Parathyroid adenoma (tissue), 2 donors: ENCODE measurements at regions not wholly inside any gene's neighbourhood (a gene's known extent, or its start where the extent isn't known, plus 50 kb on each side); places are given as distances from the start of the nearest gene placed in this dataset.

Experiments used
- H2AFZ ChIP-seq: fragments of 300-600 bp; sonication (generic); one replicate; pipeline ENCODE4 v1.7.0; 2017; ENCODE audit warnings: antibody characterized with exemption, mild to moderate bottlenecking
- H3K27ac ChIP-seq: fragments of 300-600 bp; sonication (generic); one replicate; pipeline ENCODE4 v1.7.0; 2017
- H3K27me3 ChIP-seq: fragments of 300-600 bp; sonication (generic); one replicate; pipeline ENCODE4 v1.7.0; 2017; ENCODE audit warnings: low read length; ENCODE audit not compliant: control insufficient read depth, insufficient read depth
- H3K36me3 ChIP-seq: fragments of 300-600 bp; sonication (generic); one replicate; pipeline ENCODE4 v1.7.0; 2017; ENCODE audit warnings: low read length; ENCODE audit not compliant: control insufficient read depth, insufficient read depth
- H3K4me1 ChIP-seq: fragments of 300-600 bp; sonication (generic); one replicate; pipeline ENCODE4 v1.7.0; 2017; ENCODE audit warnings: control low read depth
- H3K4me2 ChIP-seq: fragments of 300-600 bp; sonication (generic); one replicate; pipeline ENCODE4 v1.7.0; 2017; ENCODE audit warnings: low read length
- H3K4me3 ChIP-seq: fragments of 300-600 bp; sonication (generic); one replicate; pipeline ENCODE4 v1.7.0; 2017; ENCODE audit warnings: low read depth, low read length
- H3K79me2 ChIP-seq: fragments of 300-600 bp; sonication (generic); one replicate; pipeline ENCODE4 v1.7.0; 2017; ENCODE audit warnings: control low read depth
- H3K9ac ChIP-seq: fragments of 300-600 bp; sonication (generic); one replicate; pipeline ENCODE4 v1.7.0; 2017; ENCODE audit warnings: mild to moderate bottlenecking
- H3K9me3 ChIP-seq: fragments of 300-600 bp; sonication (generic); one replicate; pipeline ENCODE4 v1.7.0; 2017; ENCODE audit warnings: low read length; ENCODE audit not compliant: control insufficient read depth
- CTCF ChIP-seq: fragments of 300-600 bp; sonication (generic); IDR thresholded peaks from one replicate; pipeline ENCODE4 v1.7.0; 2017; ENCODE audit warnings: antibody characterized with exemption, mild to moderate bottlenecking
- donor health status: primary hyperparathyroidism.

- no peak overlapping the region for H3K9ac ChIP-seq
- H3K79me2 ChIP-seq, result no peaks in the 10 kb centered on the region
- no peak overlapping the region for H3K27ac ChIP-seq
- H2AFZ ChIP-seq, result no peak overlapping the region
- H3K9me3 ChIP-seq, result no peaks in the 10 kb centered on the region
- no peaks in the 10 kb centered on the region for H3K27me3 ChIP-seq
- no peaks in the 10 kb centered on the region for H3K4me1 ChIP-seq
- H3K36me3 ChIP-seq, result no peaks in the 10 kb centered on the region
- no peak overlapping the region for H3K4me2 ChIP-seq
- H3K4me3 ChIP-seq, result no peak overlapping the region
- no peak for TF ChIP-seq CTCF
These were observed 809.6 kb downstream of the PDHA2 start for GRCh38 chr4:96649536-96649935.

GRCh38 chr4:96652158-96652557 is 812.3 kb downstream of the PDHA2 start:
- H3K4me2 ChIP-seq, result no peak overlapping the region
- TF ChIP-seq CTCF, result no peak

DNA sequence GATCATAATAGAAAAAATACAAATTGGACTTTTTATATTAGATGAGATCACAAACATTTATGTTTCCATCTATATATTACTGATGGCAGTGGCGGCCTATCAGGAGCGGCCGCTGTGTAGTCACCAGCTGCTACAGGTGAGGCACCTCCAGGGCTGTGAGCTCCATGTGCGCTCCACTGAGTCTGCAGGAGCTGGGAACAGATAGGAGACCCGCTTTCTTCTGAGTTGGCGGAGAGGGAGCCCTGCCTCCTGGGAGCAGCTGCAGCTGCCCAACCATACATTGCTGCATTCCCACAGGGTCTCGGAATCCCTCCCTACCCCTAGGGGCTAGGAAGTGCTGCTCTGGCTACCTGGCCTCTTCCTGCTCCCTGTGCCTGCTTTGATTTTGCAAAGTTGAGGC is 812.9 kb downstream of the PDHA2 start:
- H3K79me2 ChIP-seq, result no peaks in the 10 kb centered on the region

More at GRCh38 chr4:96652158-96652557, 812.3 kb downstream of the PDHA2 start:
- Histone ChIP-seq H3K9ac (no peak overlapping the region), H3K27me3 (no peaks in the 10 kb centered on the region), H2AFZ (no peak overlapping the region), H3K9me3 (no peaks in the 10 kb centered on the region), H3K27ac (no peak overlapping the region), H3K4me3 (no peak overlapping the region), H3K36me3 (no peaks in the 10 kb centered on the region), H3K79me2 (no peaks in the 10 kb centered on the region), H3K4me1 (no peaks in the 10 kb centered on the region)

DNA sequence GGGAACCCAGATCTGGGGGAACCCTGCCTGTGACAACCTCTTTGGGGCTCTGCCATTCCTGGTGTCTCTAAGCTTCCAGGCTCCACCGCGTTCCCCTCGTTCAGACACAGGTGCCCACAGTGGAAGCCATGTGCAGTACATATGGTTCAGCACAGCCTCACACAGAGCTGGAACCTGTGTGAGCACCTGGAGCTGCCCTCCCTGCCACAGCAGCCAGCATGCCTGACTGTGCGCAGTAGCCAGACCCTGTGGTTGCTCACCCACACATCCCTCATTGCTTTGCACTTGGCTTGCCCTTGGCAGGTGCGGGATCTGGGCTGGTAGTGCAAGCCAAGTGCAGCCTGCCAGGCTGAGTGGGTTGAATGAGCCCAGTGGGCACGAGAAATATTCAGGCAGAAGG is 814.2 kb downstream of the PDHA2 start:
- Histone ChIP-seq H3K9ac (no peak overlapping the region), H3K4me2 (no peak overlapping the region), H3K4me1 (no peaks in the 10 kb centered on the region), H3K27ac (no peak overlapping the region), H3K36me3 (no peaks in the 10 kb centered on the region), H3K79me2 (no peaks in the 10 kb centered on the region), H3K4me3 (no peak overlapping the region), H3K27me3 (no peaks in the 10 kb centered on the region), H3K9me3 (no peaks in the 10 kb centered on the region), H2AFZ (no peak overlapping the region)
- no peak for TF ChIP-seq CTCF

More for the DNA sequence above, 812.9 kb downstream of the PDHA2 start:
- H3K27ac ChIP-seq, result no peak overlapping the region
- H3K9ac ChIP-seq, result no peak overlapping the region
- no peaks in the 10 kb centered on the region for H3K36me3 ChIP-seq
- no peak for TF ChIP-seq CTCF
- H2AFZ ChIP-seq, result no peak overlapping the region
- H3K9me3 ChIP-seq, result no peaks in the 10 kb centered on the region
- no peaks in the 10 kb centered on the region for H3K4me1 ChIP-seq
- no peaks in the 10 kb centered on the region for H3K27me3 ChIP-seq
- no peak overlapping the region for H3K4me3 ChIP-seq
- H3K4me2 ChIP-seq, result no peak overlapping the region

GRCh38 chr4:96670381-96670780 is 830.5 kb downstream of the PDHA2 start:
- H3K4me1 ChIP-seq, result no peaks in the 10 kb centered on the region
- H3K9me3 ChIP-seq, result no peaks in the 10 kb centered on the region
- no peaks in the 10 kb centered on the region for H3K36me3 ChIP-seq
- no peak overlapping the region for H3K4me3 ChIP-seq
- TF ChIP-seq CTCF, result no peak
- no peak overlapping the region for H3K9ac ChIP-seq
- H2AFZ ChIP-seq, result no peak overlapping the region
- no peak overlapping the region for H3K27ac ChIP-seq
- no peaks in the 10 kb centered on the region for H3K79me2 ChIP-seq
- H3K4me2 ChIP-seq, result no peak overlapping the region
- no peaks in the 10 kb centered on the region for H3K27me3 ChIP-seq
